Activated T-cell treated with anti-CD3 and anti-CD28 coated beads, Interleukin-2, amount 50 U/mL, for 48 hours (primary cell): ENCODE measurements at regions not wholly inside any gene's neighbourhood (a gene's known extent, or its start where the extent isn't known, plus 50 kb on each side); places are given as distances from the start of the nearest gene placed in this dataset.
"Not testable (repeated sequence)": the region's sequence is repeated elsewhere in the genome, so short reads cannot be mapped to it uniquely, and the experiment has no call there.

Experiments used
- DNase-seq, 2 experiments: peaks; one replicate each; pipeline ENCODE4 v3.0.0-alpha.2; 2020

DNA sequence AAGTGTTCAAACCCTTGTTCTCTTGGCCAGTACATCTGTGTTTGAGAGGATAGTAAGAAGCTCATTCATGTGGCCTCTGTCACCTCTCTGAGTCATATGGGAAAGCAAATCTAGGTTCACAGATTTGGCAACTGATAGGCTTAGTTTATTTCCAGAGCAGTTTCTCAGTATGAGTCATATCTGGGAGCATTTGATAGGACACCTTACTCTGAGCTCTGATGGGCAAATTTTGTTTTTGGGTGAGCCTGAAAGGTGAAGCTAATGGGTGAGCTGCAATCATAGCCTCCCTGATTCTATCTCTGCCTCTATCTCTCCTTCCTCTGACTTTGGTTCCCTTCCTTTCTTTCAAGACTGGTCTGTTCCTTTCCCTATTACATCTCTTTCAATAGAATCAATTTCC, 134.4 kb downstream of the S1PR1 start:
- DNase-seq: no peak

DNA sequence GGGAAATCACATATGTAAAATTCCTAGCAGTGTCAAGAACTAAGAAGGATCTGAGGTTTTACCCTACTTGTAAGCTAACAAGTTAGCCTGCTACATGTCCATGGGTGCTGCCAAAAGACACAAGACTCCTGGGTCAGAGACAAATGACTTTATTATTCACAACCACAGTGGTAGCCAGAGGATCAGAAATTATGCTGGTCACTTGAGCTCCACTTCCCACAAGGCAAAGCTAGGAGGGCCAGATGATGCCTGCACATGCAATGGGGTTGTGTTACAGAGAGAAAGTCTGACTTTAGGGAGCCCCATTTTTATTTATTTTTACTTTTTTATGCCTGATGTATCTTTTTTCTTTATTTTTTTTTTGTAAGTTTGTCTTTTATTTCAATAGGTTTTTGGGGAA, 136.8 kb downstream of the S1PR1 start:
- no peak for DNase-seq

DNA sequence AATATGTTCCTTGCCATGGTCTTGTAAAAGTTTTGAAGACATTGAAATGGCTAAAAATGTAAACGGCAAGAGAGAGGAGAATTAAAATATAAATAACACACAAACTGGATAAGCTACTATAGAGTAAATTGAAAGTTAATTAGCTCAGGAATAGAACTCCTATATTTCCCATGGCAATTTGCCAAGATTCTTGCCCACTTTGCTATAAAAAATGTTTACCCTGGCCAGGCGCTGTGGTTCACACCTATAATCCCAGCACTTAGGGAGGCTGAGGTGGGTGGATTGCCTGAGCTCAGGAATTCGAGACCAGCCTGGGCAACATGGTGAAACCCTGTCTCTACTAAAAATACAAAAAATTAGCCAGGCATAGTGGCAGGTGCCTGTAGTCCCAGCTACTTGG, 138.6 kb downstream of the S1PR1 start:
- DNase-seq: not testable (repeated sequence)

DNA sequence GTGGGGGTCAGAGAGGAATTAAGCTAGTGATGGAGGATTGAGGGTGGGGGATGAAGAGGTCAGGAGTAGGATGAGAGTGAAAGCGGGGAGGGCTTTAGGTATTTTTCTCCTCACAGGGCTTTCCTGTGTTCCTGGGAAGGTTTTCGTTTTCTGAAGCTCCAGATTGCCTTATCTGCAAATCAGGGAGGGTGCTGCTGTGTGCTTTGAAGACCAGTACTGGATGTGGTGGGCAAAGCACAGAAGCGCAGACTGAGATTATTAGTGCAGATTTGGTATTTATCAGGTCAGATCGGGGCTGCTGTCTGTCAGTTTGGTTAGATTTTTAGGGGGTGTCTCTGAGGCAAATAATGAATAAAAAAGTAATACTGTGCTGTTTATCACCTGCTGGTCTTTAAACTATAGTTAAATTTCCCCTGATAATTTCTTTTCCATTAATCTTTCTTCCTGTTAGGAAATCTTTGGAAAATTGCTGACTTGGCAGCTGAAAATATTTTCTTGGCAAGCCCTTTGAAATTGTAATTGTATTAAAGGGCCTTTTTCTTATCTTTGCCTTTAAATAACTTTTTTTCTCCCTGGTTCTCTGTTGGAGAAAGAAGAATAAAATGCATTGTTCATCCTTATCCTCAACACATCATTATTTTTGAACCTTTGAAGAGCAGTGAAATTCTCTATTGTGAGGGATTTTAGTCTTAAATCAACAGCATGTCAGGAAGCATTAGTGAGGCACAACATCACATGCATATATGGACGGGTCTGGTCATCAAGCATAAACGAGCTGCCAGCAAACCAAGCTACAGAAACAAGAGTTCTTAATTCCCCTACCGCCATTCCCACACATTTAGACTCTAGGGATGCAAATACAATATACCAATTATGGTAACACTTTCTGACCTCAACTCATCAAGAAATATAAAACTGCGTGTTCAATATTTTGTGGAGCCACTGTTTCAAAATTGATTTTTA, 139.6 kb downstream of the S1PR1 start:
- no peak for DNase-seq

DNA sequence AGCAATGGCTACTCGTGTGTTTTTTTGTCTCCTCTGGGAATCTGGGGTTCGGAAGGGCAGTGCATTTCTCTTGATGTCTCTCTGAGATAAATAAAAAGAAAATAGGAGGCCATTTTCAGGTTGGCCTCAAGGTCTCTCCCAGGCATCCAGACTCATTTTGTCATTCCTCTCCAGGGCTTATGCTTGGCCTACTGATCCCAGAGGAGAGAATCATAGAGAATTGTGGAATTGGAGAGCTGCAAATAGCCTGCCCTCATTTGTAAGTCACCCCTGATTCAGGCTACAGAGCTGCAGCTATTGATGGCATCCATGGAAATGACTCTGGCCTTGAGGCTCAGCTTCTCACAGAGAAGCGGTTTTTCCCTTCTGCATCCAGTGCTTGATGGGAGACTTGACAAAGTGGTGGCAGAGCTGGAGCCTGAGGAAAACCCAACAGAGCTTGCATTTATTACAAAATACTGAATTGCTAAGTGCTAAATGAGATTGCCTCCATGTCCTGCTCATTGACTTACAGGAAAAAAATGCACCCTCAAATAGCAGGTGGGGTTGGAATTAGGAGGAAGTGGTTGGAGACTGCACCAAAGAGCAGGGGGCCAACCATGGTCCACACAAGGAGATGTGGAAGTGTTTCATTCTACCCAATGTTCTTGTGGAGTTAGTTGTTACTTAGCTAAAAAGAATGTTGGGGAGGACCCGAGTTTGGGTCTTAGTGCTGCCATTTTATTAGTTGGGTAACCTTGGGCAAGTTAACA, 140.4 kb downstream of the S1PR1 start:
- no peak for DNase-seq

DNA sequence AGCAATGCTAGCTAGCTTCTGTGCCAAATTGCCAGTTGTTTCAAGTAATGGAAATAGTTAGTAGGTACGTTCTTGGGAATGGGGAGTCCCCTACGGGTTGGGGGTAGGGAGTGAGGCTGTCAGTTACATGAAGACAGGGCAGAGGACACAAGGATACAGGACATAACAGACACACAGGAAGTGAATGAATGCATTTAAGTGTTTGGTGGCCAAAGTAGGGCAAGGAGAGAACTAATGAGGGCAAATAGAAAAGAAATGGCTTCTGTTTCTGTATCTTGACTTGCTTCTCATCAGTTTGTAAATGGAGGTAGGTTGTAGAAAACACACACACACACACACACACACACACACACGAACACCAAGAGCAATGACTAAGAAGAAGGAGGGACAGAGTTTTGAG, 142.2 kb downstream of the S1PR1 start:
- no peak for DNase-seq

DNA sequence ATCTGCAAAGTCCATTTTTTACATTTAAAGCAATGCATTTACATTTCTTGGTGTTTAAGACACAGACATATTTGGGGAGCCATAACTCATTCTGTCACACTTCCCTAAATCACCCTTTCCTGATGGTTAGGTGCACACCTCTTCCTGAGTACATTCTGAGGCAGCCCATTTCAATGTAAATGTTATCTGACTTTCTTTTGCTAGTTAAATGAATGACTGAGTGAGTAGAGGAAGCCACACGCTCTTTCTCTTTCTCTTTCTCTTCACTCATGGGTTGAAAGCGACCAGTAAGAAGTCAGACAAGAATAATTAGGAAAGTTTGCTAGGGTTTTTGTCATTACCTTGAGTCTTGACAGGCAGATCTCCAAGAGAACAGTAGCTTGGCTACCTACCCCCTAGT, 143.1 kb downstream of the S1PR1 start:
- DNase-seq: no peak

DNA sequence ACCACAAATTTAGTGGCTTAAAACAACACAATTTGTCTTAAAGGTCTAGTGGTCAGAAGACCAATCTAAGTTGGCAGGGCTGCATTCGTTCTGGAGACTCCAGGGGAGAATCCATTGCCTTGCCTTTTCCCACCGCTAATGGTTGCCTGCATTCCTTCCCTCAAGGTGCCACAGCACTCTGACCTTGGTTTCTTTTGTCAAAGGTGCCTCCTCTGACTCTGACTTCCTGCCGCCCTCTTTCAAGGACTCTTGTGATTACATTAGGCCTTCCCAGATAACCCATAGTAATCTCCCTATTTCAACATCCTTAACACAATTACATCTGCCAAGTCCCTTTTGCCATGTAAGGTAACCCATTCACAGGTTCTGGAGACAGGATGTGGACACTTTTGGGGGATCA, 145.3 kb downstream of the S1PR1 start:
- DNase-seq: no peak

DNA sequence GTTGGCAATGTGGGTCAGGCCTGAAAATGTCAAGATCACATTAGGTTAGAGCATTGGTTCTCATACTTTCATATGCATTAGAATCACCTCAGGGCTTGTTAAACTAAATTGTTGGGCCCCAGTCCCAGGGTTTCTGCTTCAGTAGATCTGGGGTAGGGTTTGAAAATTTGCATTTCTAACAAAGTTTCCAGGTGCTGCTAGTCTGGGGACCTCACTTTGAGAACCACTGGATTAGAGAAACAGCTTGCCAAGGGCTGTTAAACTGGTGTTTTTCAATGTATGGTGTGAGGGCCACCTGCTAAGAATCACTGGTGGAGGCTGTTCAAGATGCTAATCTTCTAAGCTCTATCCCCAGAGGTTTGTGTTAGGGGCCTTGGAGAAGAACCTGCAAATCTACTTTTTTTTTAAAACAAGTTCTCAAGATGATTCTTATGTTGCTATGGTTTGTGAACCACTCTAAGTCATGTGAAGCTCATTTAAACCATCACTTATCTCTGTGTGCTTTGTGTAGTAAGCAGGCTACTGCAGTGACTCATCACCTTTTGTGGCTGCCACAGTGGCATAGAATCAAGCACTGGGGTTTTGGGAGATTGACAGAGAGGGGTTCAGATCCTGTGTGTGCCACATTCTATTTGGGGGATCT, 152.2 kb downstream of the S1PR1 start:
- peak in 1 of 2 experiments; percentile 33 for DNase-seq

DNA sequence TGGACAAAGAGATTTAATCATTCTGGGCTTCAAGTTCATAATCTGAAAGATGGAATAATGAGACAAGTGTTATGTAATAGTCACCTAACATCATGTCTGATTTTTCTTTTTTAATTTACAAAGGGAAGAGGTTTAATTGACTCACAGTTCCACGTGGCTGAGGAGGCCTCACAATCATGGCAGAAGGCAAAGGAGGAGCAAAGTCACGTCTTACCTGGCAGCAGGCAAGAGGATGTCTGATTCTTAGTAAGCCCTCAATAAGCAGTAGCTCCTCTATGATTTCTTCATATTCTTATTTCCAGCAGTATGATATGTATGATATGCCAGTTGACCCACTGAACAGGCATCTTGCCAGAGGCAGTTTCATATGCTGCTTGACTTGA, 152.7 kb downstream of the S1PR1 start:
- DNase-seq: no peak

DNA sequence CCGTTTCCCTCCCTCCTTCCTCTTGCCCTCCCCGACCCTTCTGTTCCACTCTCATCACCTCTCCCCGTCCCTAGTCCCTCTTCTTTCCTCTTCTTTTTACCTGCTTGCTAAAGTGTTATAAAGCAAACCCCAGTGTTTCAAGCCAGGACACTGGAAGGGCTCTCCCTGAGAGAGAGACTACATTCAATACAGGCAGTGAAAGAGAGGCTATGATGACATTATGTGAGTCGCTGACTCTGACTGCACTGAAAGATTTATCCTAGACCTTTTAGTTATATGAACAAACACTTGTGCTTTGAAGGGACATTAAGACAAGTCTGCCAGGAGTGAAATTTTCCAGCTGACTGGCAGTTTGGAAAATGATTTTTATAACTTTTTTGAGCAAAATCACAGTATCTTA, 155.7 kb downstream of the S1PR1 start:
- no peak for DNase-seq

DNA sequence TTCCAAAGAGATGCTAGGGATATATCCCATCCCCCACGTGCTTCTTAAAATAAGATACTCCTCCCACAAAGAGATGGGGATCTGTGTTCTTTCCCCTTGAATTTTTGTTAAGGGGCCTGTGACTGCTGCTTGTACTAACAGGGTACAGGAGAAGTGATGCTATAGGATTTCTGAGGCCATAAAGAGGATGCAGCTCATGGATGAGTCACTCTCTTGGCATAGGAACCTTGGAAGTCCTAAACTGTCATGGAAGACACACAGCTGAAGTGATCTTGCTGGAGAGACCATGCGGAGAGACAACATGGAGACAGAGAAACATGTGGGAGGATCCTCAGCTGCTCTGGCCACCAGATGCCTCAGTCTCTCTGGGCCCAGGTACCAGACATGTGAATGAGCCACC, 157.2 kb downstream of the S1PR1 start:
- no peak for DNase-seq

DNA sequence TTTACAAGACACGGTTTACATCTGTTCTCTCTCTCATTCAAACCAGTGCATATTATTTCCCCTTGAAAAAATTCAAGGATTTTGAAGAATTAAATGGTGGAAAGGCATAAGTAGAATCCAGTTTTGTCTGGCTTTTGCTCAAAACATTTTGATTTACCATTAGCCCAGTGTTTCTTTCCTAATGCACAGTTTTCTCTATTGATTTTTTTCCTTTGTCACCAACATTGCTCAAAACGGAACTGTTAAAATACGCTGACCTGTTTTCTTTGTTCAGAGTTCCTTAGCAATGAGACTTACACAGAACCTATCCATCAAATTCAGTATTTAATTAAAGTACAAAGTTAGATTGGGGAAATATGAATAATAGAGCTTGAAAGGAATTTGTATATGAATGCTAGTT, 162.4 kb downstream of the S1PR1 start:
- DNase-seq: no peak

DNA sequence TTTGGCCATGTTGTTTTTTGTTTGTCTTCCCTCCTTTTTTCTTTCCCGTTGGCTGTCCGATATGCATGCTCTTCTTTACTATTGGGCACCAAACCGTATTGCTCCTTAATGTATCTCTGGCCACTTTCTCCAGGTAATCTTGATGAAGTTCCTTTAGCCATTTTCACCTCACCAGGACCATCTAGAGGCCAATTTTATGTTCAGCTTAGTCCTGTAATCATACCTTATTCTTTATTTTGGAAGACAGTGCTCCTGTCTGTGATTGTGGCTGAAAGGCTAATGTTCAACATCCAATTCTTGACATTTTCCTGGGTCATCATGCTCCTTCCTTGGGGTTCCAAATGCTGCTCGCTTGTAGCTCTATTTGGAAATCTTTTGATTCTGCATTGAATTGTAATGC, 169.5 kb downstream of the S1PR1 start:
- no peak for DNase-seq

DNA sequence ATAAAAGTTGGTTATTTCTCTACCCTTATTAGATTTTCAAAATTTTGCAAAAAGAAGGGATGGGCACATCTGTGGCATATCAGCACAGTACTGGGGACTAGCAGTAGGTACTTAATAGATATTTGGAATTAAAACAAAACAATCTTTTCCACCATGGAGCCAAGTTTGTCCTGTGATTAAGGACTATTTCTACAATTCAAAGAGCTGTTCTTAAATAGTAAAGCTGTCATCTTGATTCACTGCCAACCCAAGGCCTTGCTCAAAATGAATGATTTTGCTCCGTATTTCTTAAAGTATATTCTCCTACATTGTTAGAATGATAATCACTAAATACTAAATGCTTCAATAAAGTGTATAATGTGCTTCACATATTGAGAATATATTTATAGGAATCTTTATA, 169.9 kb downstream of the S1PR1 start:
- no peak for DNase-seq

DNA sequence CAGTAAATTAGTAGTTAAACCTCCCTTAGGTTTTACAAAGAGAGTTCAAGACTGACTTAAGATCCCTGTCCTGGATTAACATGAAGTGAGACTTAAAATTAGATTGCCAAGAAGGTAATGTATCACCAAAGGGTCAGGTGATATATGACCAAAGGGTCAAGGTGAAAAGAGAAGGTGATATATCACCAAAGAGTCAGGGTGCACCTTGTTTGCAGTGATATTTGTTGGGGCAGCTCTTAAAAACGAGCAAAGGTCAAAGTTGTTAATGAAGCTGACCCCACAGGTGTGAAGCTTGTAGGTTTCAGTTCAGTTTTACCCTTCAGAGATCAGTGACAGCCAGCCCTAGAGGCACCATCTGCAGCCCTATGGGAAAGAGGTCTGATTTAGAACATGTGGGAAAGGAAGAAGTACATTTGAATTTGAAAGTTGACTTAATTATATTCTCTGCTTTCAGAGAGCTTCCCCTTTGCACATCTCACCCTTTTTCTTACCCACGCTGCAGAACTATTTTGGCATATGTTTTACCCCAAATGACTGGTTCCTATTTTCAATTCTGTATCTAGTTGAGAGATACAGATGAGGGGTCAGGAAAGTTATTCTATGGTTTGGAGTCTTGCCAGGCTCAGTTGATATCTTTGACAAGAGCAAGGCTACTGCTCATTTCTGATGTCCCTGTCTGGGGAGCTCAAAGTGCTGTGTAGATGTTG, 170.8 kb downstream of the S1PR1 start:
- no peak for DNase-seq

DNA sequence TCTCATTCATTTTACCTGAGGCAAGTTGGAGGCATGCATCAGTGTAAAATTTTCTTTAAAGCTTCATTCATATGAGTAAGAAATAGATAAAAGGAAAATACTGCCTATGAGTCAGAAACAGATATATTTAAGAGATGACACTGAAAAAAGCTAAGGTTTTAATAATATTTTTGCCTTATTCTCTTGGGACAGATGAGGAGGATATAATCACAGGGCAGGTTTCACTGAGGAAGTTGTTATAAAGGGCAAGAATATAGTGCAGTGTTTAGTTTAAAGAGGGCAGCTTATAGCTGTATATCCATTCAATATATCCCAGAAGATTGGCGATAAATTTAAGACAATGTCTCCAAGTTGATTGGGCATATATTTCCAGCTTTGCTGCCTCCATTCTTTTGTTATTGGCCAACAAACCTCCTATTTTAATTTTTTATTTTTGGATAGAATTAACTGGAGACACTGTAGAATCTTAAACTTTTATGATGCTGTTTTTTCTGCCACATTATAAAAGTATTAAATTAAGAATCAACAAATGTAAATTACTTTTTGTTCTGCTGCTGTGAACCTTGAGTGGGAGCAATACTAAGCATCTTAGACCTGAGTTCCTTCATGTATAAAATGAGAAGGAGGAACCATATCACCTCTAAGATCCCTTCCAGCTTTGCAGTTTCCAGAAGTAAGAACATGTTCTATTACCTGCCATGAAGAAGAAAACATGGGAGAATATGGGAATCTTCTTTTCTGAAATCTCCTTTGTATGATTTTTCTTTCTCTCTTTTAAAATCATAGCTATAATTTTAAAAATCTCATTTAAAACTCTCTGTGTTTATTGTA, 171.6 kb downstream of the S1PR1 start:
- DNase-seq: no peak

DNA sequence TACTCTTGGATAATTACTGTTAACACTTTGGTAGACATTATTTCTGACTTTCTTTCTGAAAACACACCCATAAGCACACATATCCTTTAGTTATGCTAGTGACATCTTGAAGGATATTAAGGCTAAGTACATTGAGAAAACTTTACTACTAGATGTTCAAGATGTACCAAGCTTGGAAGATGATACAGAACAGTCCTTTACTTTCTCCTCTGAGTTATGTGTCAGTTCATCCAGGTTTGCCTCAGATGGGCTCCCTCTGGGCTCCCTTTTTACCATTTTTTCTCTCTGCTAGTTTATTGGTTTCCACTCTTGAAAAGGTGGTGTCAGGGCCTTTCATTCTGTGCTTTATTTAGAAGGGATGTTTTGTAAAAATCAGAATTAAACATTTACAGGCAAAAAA, 172.3 kb downstream of the S1PR1 start:
- no peak for DNase-seq

DNA sequence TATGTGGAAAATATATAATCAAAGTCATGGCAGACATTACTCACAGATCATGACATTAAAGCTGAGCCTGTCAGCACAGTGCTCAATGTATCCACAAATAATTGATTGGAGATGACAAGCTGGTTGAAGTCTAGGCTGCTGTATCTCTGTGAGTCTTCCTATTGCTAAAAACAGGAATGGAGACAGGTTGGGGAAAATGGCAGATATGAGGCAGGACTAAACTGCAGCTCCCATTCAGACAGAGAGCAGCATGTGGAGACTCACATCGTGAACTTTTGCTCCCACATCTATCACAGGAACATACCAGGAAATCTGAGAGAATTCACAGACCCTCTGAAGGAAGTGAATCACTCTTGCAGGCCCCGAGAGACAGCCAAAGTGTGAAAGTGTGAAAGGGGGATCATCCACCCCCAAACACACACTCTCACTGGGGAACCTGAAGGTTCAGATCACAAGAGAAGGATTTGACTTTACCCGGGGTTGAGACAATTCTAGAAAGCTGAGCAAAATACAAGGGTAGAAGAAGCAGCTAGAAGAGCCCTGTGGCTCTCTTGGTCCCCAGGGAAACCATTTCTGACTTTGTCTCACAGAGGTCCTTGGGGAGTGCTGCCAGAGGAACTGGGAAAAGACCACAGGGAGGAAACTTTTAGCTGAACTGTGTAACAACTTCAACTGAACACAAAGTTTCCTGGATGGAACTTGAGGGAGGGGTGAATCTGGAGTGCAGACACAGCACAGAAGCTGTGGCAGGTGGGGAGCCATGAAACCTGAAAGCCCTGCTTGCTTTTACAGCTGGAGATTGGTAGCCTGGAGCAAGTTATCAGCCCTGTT, 173.4 kb downstream of the S1PR1 start:
- peak; percentile 29 to 31 for DNase-seq

DNA sequence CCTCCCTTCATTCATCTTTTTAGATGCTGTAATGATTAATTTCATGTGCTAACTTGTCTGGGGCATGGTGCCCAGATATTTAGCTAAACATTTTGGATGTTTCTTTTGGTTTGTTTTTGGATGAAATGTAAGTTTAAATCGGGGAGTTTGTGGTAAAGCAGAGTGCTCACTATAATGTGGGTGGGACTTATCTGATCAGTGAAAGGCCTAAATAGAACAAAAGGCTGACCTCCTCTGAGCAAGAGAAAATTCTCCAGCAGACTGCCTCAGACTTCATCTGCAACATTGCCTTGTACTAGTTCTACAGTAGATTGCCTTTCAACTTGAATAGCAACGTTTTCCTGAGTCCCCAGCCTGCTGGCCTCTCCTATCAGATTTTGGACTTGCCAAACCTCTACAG, 183.6 kb downstream of the S1PR1 start:
- DNase-seq: no peak

DNA sequence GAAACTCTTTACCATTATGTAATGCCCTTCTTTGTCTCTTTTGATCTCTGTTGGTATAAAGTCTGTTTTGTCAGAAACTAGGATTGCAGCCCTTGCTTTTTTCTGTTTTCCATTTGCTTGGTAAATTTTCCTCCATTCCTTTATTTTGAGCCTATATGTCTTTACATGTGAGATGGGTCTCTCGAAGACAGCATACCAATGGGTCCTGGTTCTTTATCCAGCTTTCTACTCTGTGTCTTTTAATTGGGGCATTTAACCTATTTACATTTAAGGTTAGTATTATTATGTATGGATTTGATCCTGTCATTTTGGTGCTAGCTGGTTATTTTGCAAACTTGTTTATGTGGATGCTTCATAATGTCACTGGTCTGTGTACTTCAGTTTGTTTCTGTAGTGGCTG, 191.3 kb downstream of the S1PR1 start:
- not testable (repeated sequence) for DNase-seq
